HEK293 (cell line): ENCODE measurements at regions not wholly inside any gene's neighbourhood (a gene's known extent, or its start where the extent isn't known, plus 50 kb on each side); places are given as distances from the start of the nearest gene placed in this dataset.

ENCODE experiments used
- CTCF ChIA-PET: fragments of 350-600 bp; formaldehyde crosslinking; extraction: SDS; loops from one replicate; lab custom pipeline; 2021; ENCODE audit warnings: antibody characterized with exemption; lab: Yijun Ruan, JAX
- POLR2A ChIA-PET: fragments of 300-600 bp; formaldehyde crosslinking; extraction: SDS; loops from one replicate; lab custom pipeline; 2020; ENCODE audit warnings: antibody characterized with exemption, inconsistent platforms; lab: Yijun Ruan, JAX
- H3K27ac ChIP-seq: fragments of 200-500 bp; sonication (Bioruptor generic); 2 replicates; pipeline ENCODE4 v1.5.1; 2014; ENCODE audit warnings: low read depth, low read length, control low read depth, inconsistent platforms; ENCODE audit errors: extremely low read depth
- H3K36me3 ChIP-seq, 2 experiments: fragments of 200-500 bp in 1 of 2; sonication (Bioruptor generic) in 1 of 2; 1 replicate in 1 of 2; 2 replicates in 1 of 2; pipeline ENCODE4 v1.5.1; 2014 to 2017; ENCODE audit warnings: inconsistent platforms in 2 of 2, low read length in 2 of 2; ENCODE audit not compliant: control insufficient read depth in 2 of 2, insufficient read depth in 1 of 2
- H3K4me1 ChIP-seq: fragments of 200-500 bp; sonication (Bioruptor generic); 2 replicates; pipeline ENCODE4 v1.5.1; 2014; ENCODE audit warnings: mild to moderate bottlenecking, low read length, inconsistent platforms; ENCODE audit not compliant: control insufficient read depth, insufficient read depth
- H3K4me3 ChIP-seq: 2 replicates; pipeline ENCODE4 v1.5.1; 2011; ENCODE audit warnings: low read depth, mild to moderate bottlenecking, control low read depth, low read length, moderate library complexity
- H3K9me3 ChIP-seq: fragments of 200-500 bp; sonication (Bioruptor generic); 2 replicates; pipeline ENCODE4 v1.5.1; 2014; ENCODE audit warnings: low read depth, low read length, inconsistent platforms; ENCODE audit not compliant: control insufficient read depth, insufficient read depth
- MEIS1 ChIP-seq: sonication (generic); formaldehyde crosslinking; IDR thresholded peaks from 2 replicates; pipeline ENCODE4 v1.8.1; 2022; ENCODE audit warnings: missing genetic modification reagents, mild to moderate bottlenecking, borderline replicate concordance
- MYNN ChIP-seq: fragments of 450-650 bp; formaldehyde crosslinking; IDR thresholded peaks from 2 replicates; pipeline ENCODE4 v1.5.1; 2016; ENCODE audit warnings: missing biosample characterization, missing genetic modification characterization, borderline replicate concordance
- PRDM1 ChIP-seq: fragments of 450-650 bp; formaldehyde crosslinking; IDR thresholded peaks from 2 replicates; pipeline ENCODE4; 2016; ENCODE audit warnings: missing biosample characterization, missing genetic modification characterization
- SALL2 ChIP-seq: fragments of 450-650 bp; formaldehyde crosslinking; IDR thresholded peaks from 2 replicates; pipeline ENCODE4 v1.5.0; 2017; ENCODE audit warnings: missing biosample characterization, mild to moderate bottlenecking, missing genetic modification characterization, borderline replicate concordance
- SCRT1 ChIP-seq: fragments of 450-650 bp; formaldehyde crosslinking; IDR thresholded peaks from 2 replicates; pipeline ENCODE4 v1.5.1; 2016; ENCODE audit warnings: missing biosample characterization, missing genetic modification characterization, borderline replicate concordance
- YY1 ChIP-seq: fragments of 450-650 bp; formaldehyde crosslinking; IDR thresholded peaks from 2 replicates; pipeline ENCODE4 v1.5.1; 2018; ENCODE audit warnings: missing biosample characterization, missing genetic modification characterization
- ZFP3 ChIP-seq: fragments of 450-650 bp; formaldehyde crosslinking; IDR thresholded peaks from 2 replicates; pipeline ENCODE4 v1.5.1; 2016; ENCODE audit warnings: low read depth, missing biosample characterization, missing genetic modification characterization
- ZNF18 ChIP-seq: fragments of 450-650 bp; formaldehyde crosslinking; IDR thresholded peaks from 2 replicates; pipeline ENCODE4 v1.5.1; 2016; ENCODE audit warnings: missing biosample characterization, missing genetic modification characterization
- ZNF280C ChIP-seq: fragments of 450-650 bp; formaldehyde crosslinking; IDR thresholded peaks from 2 replicates; pipeline ENCODE4 v1.5.1; 2016; ENCODE audit warnings: missing biosample characterization, missing genetic modification characterization
- ZNF280D ChIP-seq: fragments of 450-650 bp; formaldehyde crosslinking; IDR thresholded peaks from 2 replicates; pipeline ENCODE4 v1.5.1; 2016; ENCODE audit warnings: missing biosample characterization, missing genetic modification characterization
- ZNF48 ChIP-seq: fragments of 450-650 bp; formaldehyde crosslinking; IDR thresholded peaks from 2 replicates; pipeline ENCODE4 v1.5.1; 2016; ENCODE audit warnings: missing biosample characterization, missing genetic modification characterization
- ZNF501 ChIP-seq: fragments of 450-650 bp; formaldehyde crosslinking; IDR thresholded peaks from 2 replicates; pipeline ENCODE4 v1.5.1; 2016; ENCODE audit warnings: missing biosample characterization, missing genetic modification characterization
- ZNF518A ChIP-seq: fragments of 450-650 bp; formaldehyde crosslinking; conservative IDR thresholded peaks from 2 replicates; pipeline ENCODE4 v1.5.1; 2016; ENCODE audit warnings: low read depth, missing biosample characterization, missing genetic modification characterization
- ZNF549 ChIP-seq: fragments of 450-650 bp; IDR thresholded peaks from 2 replicates; pipeline ENCODE4 v1.5.1; 2018; ENCODE audit warnings: missing biosample characterization, missing genetic modification characterization, mild to moderate bottlenecking, inconsistent platforms, moderate library complexity
- ZNF610 ChIP-seq: fragments of 450-650 bp; formaldehyde crosslinking; IDR thresholded peaks from 2 replicates; pipeline ENCODE4 v1.5.1; 2016; ENCODE audit warnings: missing biosample characterization, missing genetic modification characterization, borderline replicate concordance
- ZNF747 ChIP-seq: fragments of 450-650 bp; formaldehyde crosslinking; IDR thresholded peaks from 2 replicates; pipeline ENCODE4 v1.5.1; 2016; ENCODE audit warnings: missing biosample characterization, missing genetic modification characterization
- ZNF776 ChIP-seq: fragments of 450-650 bp; formaldehyde crosslinking; IDR thresholded peaks from 2 replicates; pipeline ENCODE4 v1.5.0; 2017; ENCODE audit warnings: missing biosample characterization, missing genetic modification characterization, borderline replicate concordance
- ZSCAN4 ChIP-seq: fragments of 450-650 bp; formaldehyde crosslinking; IDR thresholded peaks from 2 replicates; pipeline ENCODE4 v1.5.1; 2017; ENCODE audit warnings: missing biosample characterization, missing genetic modification characterization

GRCh38 chrX:69238114-69238886, 73.0 kb upstream of the PJA1 start:
- Histone ChIP-seq H3K27ac (no peak overlapping the region), H3K36me3 (no peaks in the 10 kb centered on the region), H3K4me1 (no peaks in the 10 kb centered on the region), H3K9me3 (no peaks in the 10 kb centered on the region; the same call in none of the 2 replicates), H3K4me3 (no peak overlapping the region)
- no peak for TF ChIP-seq YY1 (tag by site-specific recombination)
- no peak for TF ChIP-seq ZFP3 (tag by site-specific recombination)
- no peak for TF ChIP-seq ZNF776 (tag by site-specific recombination)
- TF ChIP-seq ZNF18, result no peak
- no peak for TF ChIP-seq SALL2 (tag by site-specific recombination)
- no peak for TF ChIP-seq ZNF280D (tag by site-specific recombination)
- no peak for TF ChIP-seq ZNF549
- no peak for TF ChIP-seq MYNN (tag by site-specific recombination)
- TF ChIP-seq ZNF610 (tag by site-specific recombination), result no peak
- ChIA-PET POLR2A (no interaction called here), CTCF (interaction anchor here (0.6 to 3.2 kb wide), 2 partner anchors 17 to 411 kb away, joined by 3 to 11 read pairs; no protein-coding TSS in a partner anchor)

- H3K27ac ChIP-seq, result no peak overlapping the region
- no peaks in the 10 kb centered on the region for H3K4me1 ChIP-seq
- H3K4me3 ChIP-seq, result no peak overlapping the region
- TF ChIP-seq ZNF280C, result no peak
- TF ChIP-seq ZNF501 (tag by site-specific recombination), result no peak
- TF ChIP-seq SCRT1 (tag by site-specific recombination), result no peak
- TF ChIP-seq PRDM1, result no peak
- no peak for TF ChIP-seq MEIS1 (CRISPR knock-in tag)
- no peak for TF ChIP-seq ZNF518A (tag by site-specific recombination)
- TF ChIP-seq ZNF48, result no peak
- TF ChIP-seq ZSCAN4 (tag by site-specific recombination), result no peak
- no peak for TF ChIP-seq ZNF747
- TF ChIP-seq, all 188 proteins: peak for 0
- POLR2A ChIA-PET, result no interaction called here
- Histone ChIP-seq H3K9me3 (no peaks in the 10 kb centered on the region; the same call in none of the 2 replicates), H3K36me3 (no peaks in the 10 kb centered on the region)
- CTCF ChIA-PET, result interaction anchor here (3.2 kb wide), 1 partner anchor 16 kb away, joined by 11 read pairs; no protein-coding TSS in a partner anchor
These were observed 72.0 kb upstream of the PJA1 start for GRCh38 chrX:69237236-69237635.
